ENCODE measurements at regions not wholly inside any gene's neighbourhood (a gene's known extent, or its start where the extent isn't known, plus 50 kb on each side); places are given as distances from the start of the nearest gene placed in this dataset.

DNA sequence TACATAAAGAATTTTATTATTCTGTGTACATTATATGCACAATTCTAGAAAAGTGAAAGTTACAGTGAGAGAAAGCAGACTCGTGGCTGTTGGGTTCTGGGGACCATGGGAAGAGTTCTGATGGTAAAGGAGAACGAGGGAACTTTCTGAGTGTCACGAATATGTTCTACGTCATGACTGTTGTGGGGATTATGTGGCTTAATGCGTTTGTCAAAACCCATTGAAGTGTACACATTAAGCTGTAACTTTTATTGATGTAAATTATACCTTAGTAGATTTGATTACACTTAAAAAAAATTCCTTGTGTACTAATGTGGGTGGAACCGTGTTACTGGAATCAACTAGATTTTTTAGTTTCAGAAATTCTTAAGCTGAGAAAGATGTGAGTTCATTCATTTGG is 426.1 kb downstream of the DSC3 start:
- no peak for TF ChIP-seq GATA1 (IDR thresholded peaks at IDR 0.05; ENCODE audit: low read depth, low read length)
- TF ChIP-seq POLR2A (IDR thresholded peaks at IDR 0.05; ENCODE audit: low read length): no peak

Measured in erythroblast (primary cell).